Endothelial cell of umbilical vein (primary cell): ENCODE measurements at regions not wholly inside any gene's neighbourhood (a gene's known extent, or its start where the extent isn't known, plus 50 kb on each side); places are given as distances from the start of the nearest gene placed in this dataset.

Experiments used
- CTCF ChIP-seq, 2 donors: IDR thresholded peaks; 1 replicate in 1 of 2; 2 replicates in 1 of 2; pipeline ENCODE4 v1.5.1; 2011; ENCODE audit warnings: low read length in 2 of 2, mild to moderate bottlenecking in 2 of 2, moderate library complexity in 2 of 2, control low read depth in 1 of 2, inconsistent platforms in 1 of 2, low read depth in 1 of 2; ENCODE audit not compliant: insufficient read depth in 1 of 2; ENCODE audit errors: extremely low read depth in 1 of 2
- EZH2 ChIP-seq: IDR thresholded peaks from 2 replicates; pipeline ENCODE4 v1.6.1; 2012; ENCODE audit warnings: borderline replicate concordance, low read depth, mild to moderate bottlenecking, moderate library complexity, low read length, inconsistent platforms; ENCODE audit not compliant: severe bottlenecking
- JUN ChIP-seq: IDR thresholded peaks from 2 replicates; pipeline ENCODE4 v1.6.1; 2011; ENCODE audit warnings: borderline replicate concordance, low read depth; ENCODE audit not compliant: insufficient read length, insufficient read depth
- MAX ChIP-seq: IDR thresholded peaks from 2 replicates; pipeline ENCODE4 v1.6.1; 2011; ENCODE audit not compliant: insufficient read depth, insufficient read length
- POLR2A ChIP-seq: IDR thresholded peaks from 2 replicates; pipeline ENCODE4 v1.6.1; 2012; ENCODE audit warnings: low read depth, mild to moderate bottlenecking, control low read depth, low read length
- POLR2AphosphoS5 ChIP-seq: IDR thresholded peaks from 2 replicates; pipeline ENCODE4 v1.6.1; 2012; ENCODE audit warnings: low read depth, mild to moderate bottlenecking, control low read depth, low read length, moderate library complexity; ENCODE audit not compliant: insufficient read depth

GRCh38 chr16:73319261-73319660, 271.3 kb upstream of the ZFHX3 start:
- no peak for TF ChIP-seq CTCF (IDR thresholded peaks at IDR 0.05; ENCODE audit: extremely low read depth in 1 of 2, insufficient read depth in 1 of 2, low read depth in 1 of 2, low read length in 2 of 2)
- TF ChIP-seq MAX, result no peak
- TF ChIP-seq JUN, result no peak
- TF ChIP-seq POLR2A, result no peak
- TF ChIP-seq POLR2AphosphoS5, result no peak
- TF ChIP-seq EZH2, result no peak
